HG03175 (cell line): ENCODE measurements at regions not wholly inside any gene's neighbourhood (a gene's known extent, or its start where the extent isn't known, plus 50 kb on each side); places are given as distances from the start of the nearest gene placed in this dataset.

Source experiments
- ATAC-seq: cut with Tn5 transposase; IDR thresholded peaks from one replicate; pipeline ENCODE4 v1.9.1; 2021; ENCODE audit warnings: mild to moderate bottlenecking, moderate library complexity; ENCODE audit not compliant: unreplicated experiment

DNA sequence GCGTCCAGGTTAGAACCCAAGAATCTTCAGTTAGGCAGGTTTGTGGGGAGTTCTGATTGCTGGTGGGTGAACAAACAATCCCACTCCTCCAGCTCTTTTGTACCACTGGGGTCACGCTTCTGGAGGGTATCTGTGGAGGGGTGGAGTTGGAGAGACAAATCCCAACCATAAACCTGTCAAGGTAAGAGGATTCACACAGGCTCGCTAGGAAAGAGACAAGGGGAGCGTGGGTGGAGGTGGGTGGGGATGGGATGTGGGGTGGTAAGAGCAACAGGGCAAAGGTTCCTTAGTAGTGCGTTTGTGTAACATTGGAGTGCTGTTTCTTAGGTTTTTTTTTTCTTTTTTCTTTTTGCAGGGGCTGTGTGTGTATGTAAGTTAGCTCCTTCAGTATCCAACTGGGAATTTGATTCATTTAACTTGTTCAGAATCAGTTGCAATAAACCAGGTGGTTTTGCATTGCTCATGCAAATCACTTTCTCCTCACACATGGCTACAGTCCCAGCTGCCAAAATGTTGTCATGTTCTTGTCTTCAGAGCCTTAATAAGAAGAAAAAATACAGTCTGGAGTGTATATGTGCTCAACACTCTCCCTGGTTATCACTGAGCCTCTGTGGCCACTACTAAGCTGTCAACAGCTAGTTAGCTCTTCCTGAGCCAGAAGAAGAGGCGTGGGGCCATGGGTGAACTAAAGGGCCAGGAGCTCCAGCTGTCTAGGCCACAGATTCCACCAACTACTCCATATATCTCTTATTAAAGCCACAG lies 164.0 kb upstream of the RAD23B start:
- no peak for ATAC-seq

GRCh38 chr9:107119735-107120134 lies 163.3 kb upstream of the RAD23B start:
- no peak for ATAC-seq

DNA sequence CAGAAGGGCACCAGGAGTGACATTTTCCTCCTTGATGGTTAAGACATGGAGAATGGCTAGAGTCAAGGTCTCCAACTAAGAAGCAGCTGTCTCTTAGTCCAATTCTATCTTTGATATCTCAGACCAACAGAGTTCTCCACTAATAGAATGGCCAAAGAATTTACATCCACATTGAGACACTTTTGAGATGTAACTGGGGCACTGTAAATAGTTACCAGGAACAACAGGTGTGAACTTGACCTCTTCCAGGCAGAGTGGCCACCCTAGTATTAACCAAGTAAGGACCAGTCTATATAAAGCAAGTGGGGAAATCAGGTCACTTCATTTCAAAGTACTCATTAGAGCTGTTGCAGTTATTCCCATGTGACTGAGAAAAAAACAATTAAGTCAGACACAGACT lies 159.7 kb upstream of the RAD23B start:
- no peak for ATAC-seq

- no peak for ATAC-seq
Measured at GRCh38 chr9:107127608-107128007, 155.5 kb upstream of the RAD23B start.

DNA sequence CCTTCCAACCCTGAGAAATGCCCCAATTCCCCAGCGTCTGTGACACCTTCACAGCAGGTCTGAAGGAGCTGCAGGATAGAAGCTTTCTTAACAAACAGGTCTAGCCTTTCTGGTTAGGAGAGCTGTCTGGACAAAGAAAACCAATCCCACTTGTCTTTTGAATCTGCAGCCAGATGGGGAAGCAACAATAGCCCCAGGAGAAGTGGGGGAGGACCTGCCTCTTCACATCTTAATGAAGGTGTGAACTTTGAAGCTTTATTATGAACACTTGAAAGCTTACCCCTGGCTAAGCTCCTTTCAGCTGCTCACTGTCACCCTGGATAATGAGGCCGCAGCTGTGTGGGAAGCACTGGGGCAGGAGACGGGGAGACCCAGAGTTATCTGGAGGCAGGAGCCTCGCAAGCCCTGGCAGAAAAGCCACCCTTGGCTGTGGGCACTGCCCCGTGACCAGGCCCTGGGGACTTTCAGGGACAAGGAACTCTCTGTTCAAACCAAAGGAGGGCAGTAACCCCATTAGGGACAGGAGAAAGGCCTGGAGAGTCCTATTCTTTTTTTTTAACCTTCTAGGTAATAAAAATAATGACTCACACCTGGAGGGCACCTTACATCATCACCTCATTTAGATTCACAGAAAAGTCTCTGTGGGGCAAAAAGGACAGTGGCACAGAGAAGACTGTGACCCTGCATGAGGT lies 151.8 kb upstream of the RAD23B start:
- ATAC-seq: no peak

DNA sequence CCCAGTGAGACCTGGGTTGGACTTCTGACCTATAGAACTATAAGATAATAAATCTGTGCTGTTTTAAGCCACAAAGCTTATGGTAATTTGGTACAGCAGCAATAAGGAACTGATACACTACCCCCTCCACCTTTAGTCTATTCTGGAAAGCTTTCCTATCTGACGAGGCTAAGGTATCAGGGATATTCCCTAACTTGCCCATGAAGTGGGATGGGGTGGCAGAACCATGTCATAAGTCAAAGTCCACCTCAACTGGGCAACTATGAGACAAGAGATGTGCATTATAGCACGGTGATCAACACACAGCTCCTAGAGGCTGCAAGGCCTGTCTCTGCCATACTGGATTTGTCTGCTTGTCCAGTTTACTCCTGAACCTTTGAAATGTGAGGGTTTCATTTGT lies 146.8 kb upstream of the RAD23B start:
- ATAC-seq: no peak

GRCh38 chr9:107137495-107138202 lies 145.4 kb upstream of the RAD23B start:
- ATAC-seq: peak; percentile 49

DNA sequence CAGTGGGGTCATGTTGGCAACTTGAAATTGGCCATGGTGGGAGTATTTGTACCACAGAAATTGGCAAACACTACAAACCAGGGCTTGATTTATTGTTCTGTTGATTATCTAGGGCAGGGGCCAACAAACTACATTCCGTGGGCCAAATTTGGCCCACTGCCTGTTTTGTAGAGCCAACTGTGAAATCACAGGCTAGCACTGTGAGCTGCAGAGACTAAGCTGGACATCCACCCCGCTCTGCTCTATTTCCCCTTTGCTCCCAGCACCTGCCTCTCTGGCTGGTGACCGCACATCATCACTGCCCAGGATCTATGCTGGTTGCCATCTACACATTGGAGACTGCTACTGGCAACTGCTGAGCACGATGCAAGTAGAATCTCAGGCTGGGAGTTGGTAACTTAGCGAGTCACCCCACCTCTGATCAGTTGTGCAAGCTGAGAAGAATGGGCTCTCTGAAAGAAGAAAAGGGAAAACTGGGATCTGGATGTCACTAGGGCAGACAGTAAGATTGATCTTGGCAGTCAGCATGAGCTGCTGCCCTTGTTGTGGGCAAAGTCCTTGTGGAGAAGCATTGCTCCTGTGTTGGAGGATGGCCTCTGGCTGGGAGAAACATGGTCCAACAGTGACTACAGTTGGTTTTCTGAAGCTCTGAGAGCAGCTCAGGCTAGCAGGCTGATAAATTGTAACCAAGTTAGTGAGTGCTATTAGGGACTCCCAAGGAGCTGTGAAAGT lies 144.7 kb upstream of the RAD23B start:
- no peak for ATAC-seq

- no peak for ATAC-seq
Measured at GRCh38 chr9:107141967-107142366, 141.1 kb upstream of the RAD23B start.

- ATAC-seq: no peak
Measured at GRCh38 chr9:107142430-107142829, 140.6 kb upstream of the RAD23B start.

GRCh38 chr9:107142896-107143603 lies 140.0 kb upstream of the RAD23B start:
- ATAC-seq: no peak

- no peak for ATAC-seq
Measured at GRCh38 chr9:107144475-107144874, 138.6 kb upstream of the RAD23B start.

GRCh38 chr9:107147134-107147533 lies 135.9 kb upstream of the RAD23B start:
- ATAC-seq: no peak

- no peak for ATAC-seq
Measured at GRCh38 chr9:107148216-107148615, 134.9 kb upstream of the RAD23B start.

DNA sequence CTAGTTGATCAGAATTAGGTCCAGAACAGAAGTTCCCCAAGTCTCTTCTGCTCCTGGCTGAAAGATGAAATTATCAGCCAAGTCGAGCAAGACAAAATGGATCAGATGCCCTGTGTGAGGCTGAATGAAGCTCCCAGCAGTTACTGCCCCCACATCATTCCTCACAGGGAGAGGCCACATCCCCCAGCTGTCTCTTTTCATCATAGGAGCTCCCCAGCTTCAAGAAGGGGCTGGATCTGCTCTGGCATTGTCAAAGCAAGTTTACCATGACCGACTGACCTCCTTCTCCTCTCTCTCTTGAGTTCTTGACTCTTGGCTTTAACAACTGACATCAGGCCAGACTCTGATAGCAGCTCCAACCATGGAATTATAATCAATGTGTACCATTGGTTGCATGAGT lies 133.3 kb upstream of the RAD23B start:
- no peak for ATAC-seq

GRCh38 chr9:107153336-107153735 lies 129.7 kb upstream of the RAD23B start:
- ATAC-seq: no peak

- ATAC-seq: no peak
Measured at GRCh38 chr9:107154291-107154690, 128.8 kb upstream of the RAD23B start.

DNA sequence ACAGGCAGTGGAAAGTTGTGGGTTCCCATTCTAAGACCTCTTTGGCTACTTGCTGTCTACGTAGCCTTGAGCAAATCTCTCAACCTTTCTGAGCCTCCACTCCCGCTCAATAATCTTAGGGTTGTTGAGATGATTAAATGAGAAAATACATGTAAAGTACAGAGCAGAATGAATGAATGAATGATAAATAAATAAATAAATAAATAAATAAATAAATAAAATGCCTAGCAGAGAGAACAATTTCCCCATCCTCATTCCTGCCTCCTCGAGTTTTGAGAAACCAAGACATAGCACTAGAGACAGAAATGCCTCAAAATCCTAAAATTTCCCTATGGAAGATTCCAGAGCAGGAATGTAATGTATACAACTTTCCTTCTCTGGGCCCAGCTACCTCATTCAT lies 128.3 kb upstream of the RAD23B start:
- no peak for ATAC-seq

GRCh38 chr9:107155244-107155817 lies 127.7 kb upstream of the RAD23B start:
- no peak for ATAC-seq

- ATAC-seq: peak; percentile 65
Measured at GRCh38 chr9:107158321-107158720, 124.8 kb upstream of the RAD23B start.
